BE2C (cell line): ENCODE measurements at regions not wholly inside any gene's neighbourhood (a gene's known extent, or its start where the extent isn't known, plus 50 kb on each side); places are given as distances from the start of the nearest gene placed in this dataset.
"Not testable (repeated sequence)": the region's sequence is repeated elsewhere in the genome, so short reads cannot be mapped to it uniquely, and the experiment has no call there.

Experiments used
- DNase-seq: peaks from one replicate; pipeline ENCODE4 v3.0.0-alpha.2; 2020
- H3K27me3 ChIP-seq: fragments of 250-450 bp; sonication (Bioruptor Pico); 2 replicates; pipeline ENCODE4 v1.5.1; 2020; ENCODE audit warnings: mild to moderate bottlenecking
- H3K36me3 ChIP-seq: fragments of 250-450 bp; sonication (Bioruptor Pico); 2 replicates; pipeline ENCODE4 v1.5.1; 2020; ENCODE audit warnings: mild to moderate bottlenecking
- H3K4me1 ChIP-seq: fragments of 250-450 bp; sonication (Bioruptor Pico); 2 replicates; pipeline ENCODE4 v1.5.1; 2020
- H3K4me3 ChIP-seq: 2 replicates; pipeline ENCODE4 v1.5.1; 2011; ENCODE audit warnings: low read depth, low read length
- H3K9me3 ChIP-seq: fragments of 250-450 bp; sonication (Bioruptor Pico); 2 replicates; pipeline ENCODE4 v1.5.1; 2020
- CTCF ChIP-seq: IDR thresholded peaks from 2 replicates; pipeline ENCODE4 v1.5.1; 2012; ENCODE audit warnings: mild to moderate bottlenecking, low read depth, low read length

DNA sequence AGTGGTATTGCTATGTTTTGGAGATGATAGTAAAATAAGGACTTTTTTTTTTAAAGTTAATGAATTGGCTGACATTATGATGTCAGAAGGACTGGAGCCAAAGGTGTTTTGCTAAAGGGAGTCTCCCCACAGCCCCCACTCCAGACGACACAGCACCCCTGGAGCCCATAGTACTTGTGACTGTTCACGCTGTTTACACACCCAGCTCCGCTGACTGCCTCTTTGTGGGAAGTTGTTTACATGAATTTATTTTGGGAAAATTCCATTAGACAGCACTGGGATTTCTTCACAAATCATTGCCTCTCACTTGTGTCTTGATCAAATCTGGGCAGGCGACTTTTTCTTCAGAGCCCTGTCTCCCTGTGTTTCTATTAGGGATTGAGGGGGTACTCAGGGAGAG, 108.6 kb downstream of the C17orf67 start:
- Histone ChIP-seq H3K4me3 (no peak overlapping the region), H3K4me1 (no peaks in the 10 kb centered on the region), H3K9me3 (no peaks in the 10 kb centered on the region), H3K36me3 (no peaks in the 10 kb centered on the region), H3K27me3 (peaks cover 15% of the 10 kb centered on the region)
- no peak for TF ChIP-seq CTCF
- DNase-seq: no peak

GRCh38 chr17:56727876-56728617, 105.7 kb downstream of the C17orf67 start:
- no peak for TF ChIP-seq CTCF
- Histone ChIP-seq H3K4me3 (no peak overlapping the region), H3K27me3 (0 out of 2 replicates have a peak, but pooled peaks cover 2% of the 10 kb centered on the region), H3K36me3 (no peaks in the 10 kb centered on the region), H3K4me1 (no peaks in the 10 kb centered on the region), H3K9me3 (no peaks in the 10 kb centered on the region)
- DNase-seq: no peak

- not testable (repeated sequence) for H3K27me3 ChIP-seq, H3K9me3 ChIP-seq, DNase-seq, H3K4me3 ChIP-seq, H3K4me1 ChIP-seq, H3K36me3 ChIP-seq
Observed at GRCh38 chr17:56731096-56731495, 102.6 kb downstream of the C17orf67 start.

GRCh38 chr17:56733833-56734232, 99.9 kb downstream of the C17orf67 start:
- no peaks in the 10 kb centered on the region for H3K4me1 ChIP-seq
- no peaks in the 10 kb centered on the region for H3K36me3 ChIP-seq
- H3K9me3 ChIP-seq: no peaks in the 10 kb centered on the region
- TF ChIP-seq CTCF: no peak
- no peaks in the 10 kb centered on the region for H3K27me3 ChIP-seq
- no peak for DNase-seq
- H3K4me3 ChIP-seq: no peak overlapping the region

GRCh38 chr17:56735842-56736241, 97.9 kb downstream of the C17orf67 start:
- Histone ChIP-seq H3K36me3 (no peaks in the 10 kb centered on the region), H3K27me3 (0 out of 2 replicates have a peak, but pooled peaks cover under 1% of the 10 kb centered on the region), H3K4me1 (no peaks in the 10 kb centered on the region), H3K9me3 (no peaks in the 10 kb centered on the region), H3K4me3 (no peak overlapping the region)
- TF ChIP-seq CTCF: no peak
- DNase-seq: no peak

DNA sequence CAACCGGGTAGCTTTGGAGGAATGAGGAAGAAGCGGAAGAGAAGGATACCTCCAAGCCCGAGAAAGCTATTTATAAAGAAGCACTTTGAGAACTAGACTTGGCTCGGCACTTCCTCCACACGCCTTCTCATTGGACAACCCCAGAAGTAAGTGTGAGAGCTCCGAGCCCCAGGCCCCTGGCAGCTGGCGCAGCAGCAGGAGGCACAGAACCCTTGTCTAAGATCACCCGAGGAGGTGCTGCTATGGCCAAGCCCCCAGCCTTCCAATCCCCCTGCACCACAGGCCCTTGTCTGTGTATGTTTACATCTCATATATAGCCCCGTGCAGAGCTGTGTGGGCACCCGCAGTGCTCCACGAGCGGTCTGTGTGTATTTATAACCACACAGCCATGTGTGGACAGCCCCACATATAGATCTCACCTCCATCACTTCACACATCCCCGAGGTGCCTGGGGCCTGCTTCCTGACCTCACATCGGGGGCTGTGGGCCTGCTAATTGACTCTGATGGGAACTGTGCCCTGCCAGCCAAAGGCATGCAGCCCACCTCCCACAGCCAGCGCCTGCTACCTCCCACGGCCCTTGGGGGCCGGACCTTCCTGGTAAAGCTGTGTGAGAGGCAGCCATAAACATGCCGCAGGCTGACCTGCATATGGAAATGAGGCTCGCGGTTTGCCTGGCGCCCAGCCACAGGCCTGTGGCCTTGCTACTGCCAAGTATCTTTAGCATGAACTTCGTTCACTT, 96.1 kb downstream of the C17orf67 start:
- no peak overlapping the region for H3K4me3 ChIP-seq
- no peaks in the 10 kb centered on the region; the same call in 1 of the 2 replicates for H3K9me3 ChIP-seq
- H3K4me1 ChIP-seq: no peaks in the 10 kb centered on the region
- DNase-seq: no peak
- H3K36me3 ChIP-seq: no peaks in the 10 kb centered on the region
- TF ChIP-seq CTCF: no peak
- 0 out of 2 replicates have a peak, but pooled peaks cover 7% of the 10 kb centered on the region for H3K27me3 ChIP-seq
